Lower leg skin (tissue), 4 donors: ENCODE measurements at regions not wholly inside any gene's neighbourhood (a gene's known extent, or its start where the extent isn't known, plus 50 kb on each side); places are given as distances from the start of the nearest gene placed in this dataset.
"Not testable (repeated sequence)": the region's sequence is repeated elsewhere in the genome, so short reads cannot be mapped to it uniquely, and the experiment has no call there.

Source experiments
- DNase-seq, 2 donors: peaks; one replicate each; pipeline ENCODE4 v3.0.0-alpha.2; 2019; ENCODE audit warnings: low spot score in 2 of 2
- H3K4me3 ChIP-seq: fragments of 200-600 bp; sonication (generic); 2 replicates; pipeline ENCODE4 v1.5.1; 2017; ENCODE audit warnings: mild to moderate bottlenecking, low read depth; ENCODE audit not compliant: poor library complexity, severe bottlenecking
- POLR2A ChIP-seq, 2 donors: fragments of 450-650 bp; IDR thresholded peaks; one replicate each; pipeline ENCODE4 v1.6.1; 2016 to 2017; ENCODE audit warnings: antibody characterized with exemption in 2 of 2, mild to moderate bottlenecking in 1 of 2, moderate library complexity in 1 of 2
- WGBS, 2 donors: methylation state at CpG; one replicate each; pipeline ENCODE4 v1.1.5; 2018; 5-methylcytosine and 5-hydroxymethylcytosine counted together
- intact Hi-C: fragments of 100-400 bp; cut with DNase I; formaldehyde crosslinking; loops from one replicate; pipeline ENCODE4 v1.15.0; 2023; ENCODE audit warnings: low total_unique reads
- TF ChIP-seq, protein P1 (sequence below), 3 donors: fragments of 450-650 bp; IDR thresholded peaks; one replicate each; pipeline ENCODE4 v1.5.1; 2016; ENCODE audit warnings: antibody characterized with exemption in 3 of 3, mild to moderate bottlenecking in 3 of 3, moderate library complexity in 2 of 3

DNA sequence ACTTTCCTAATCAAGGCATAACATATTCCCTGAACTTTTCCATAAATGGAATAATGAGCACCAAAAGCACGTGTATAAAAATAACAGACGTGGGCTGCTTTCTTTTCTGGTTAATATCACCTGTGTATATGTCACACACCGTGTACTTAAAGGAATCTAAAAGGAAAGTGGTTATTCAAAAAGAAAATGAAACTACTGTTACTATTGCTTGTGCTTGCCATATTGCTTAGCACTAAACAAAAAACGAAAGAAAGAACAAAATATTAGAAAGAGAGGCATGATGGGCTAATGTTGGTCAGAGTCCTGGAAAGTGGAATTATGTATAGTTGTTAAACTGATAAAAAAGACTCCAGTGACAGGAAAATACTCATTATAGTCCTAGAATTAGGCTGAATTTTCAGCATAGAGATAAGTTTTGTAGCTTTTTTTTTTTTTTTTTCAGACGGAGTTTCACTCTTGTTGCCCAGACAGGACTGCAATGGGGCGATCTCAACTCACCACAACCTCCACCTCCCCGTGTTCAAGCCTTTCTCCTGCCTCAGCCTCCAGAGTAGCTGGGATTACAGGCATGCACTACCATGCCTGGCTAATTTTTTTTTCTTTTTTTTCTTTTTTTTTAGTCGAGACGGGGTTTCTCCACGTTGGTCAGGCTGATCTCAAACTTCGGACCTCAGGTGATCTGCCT lies 123.2 kb downstream of the PABPC4L start:
- no peak overlapping the region for H3K4me3 ChIP-seq
- TF ChIP-seq, protein P1, sequence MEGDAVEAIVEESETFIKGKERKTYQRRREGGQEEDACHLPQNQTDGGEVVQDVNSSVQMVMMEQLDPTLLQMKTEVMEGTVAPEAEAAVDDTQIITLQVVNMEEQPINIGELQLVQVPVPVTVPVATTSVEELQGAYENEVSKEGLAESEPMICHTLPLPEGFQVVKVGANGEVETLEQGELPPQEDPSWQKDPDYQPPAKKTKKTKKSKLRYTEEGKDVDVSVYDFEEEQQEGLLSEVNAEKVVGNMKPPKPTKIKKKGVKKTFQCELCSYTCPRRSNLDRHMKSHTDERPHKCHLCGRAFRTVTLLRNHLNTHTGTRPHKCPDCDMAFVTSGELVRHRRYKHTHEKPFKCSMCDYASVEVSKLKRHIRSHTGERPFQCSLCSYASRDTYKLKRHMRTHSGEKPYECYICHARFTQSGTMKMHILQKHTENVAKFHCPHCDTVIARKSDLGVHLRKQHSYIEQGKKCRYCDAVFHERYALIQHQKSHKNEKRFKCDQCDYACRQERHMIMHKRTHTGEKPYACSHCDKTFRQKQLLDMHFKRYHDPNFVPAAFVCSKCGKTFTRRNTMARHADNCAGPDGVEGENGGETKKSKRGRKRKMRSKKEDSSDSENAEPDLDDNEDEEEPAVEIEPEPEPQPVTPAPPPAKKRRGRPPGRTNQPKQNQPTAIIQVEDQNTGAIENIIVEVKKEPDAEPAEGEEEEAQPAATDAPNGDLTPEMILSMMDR (IDR thresholded peaks at IDR 0.05), result no peak
- TF ChIP-seq POLR2A (IDR thresholded peaks at IDR 0.05), result no peak
- DNase-seq, result no peak
- WGBS, 2 donors, result 86 to 88% methylated on average over 11 of the region's 11 CpGs
- intact Hi-C loops, result no loop called here

DNA sequence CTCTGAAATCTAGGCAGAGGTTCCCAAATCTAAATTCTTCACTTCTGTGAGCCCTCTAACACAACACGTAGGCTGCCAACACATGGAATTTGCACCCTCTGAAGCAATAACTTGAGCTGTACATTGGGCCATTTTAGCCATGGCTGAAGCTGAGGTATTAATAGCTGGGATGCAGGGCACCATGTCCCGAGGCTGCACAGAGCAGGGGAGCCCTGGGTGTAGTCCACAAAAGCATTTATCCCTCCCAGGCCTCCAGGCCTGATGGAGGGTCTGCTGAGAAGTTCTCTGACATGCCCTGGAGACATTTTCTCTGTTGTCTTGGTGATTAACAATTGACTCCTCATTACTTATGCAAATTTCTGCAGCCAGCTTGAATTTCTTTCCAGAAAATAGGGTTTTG lies 127.9 kb downstream of the PABPC4L start:
- no peak for DNase-seq

DNA sequence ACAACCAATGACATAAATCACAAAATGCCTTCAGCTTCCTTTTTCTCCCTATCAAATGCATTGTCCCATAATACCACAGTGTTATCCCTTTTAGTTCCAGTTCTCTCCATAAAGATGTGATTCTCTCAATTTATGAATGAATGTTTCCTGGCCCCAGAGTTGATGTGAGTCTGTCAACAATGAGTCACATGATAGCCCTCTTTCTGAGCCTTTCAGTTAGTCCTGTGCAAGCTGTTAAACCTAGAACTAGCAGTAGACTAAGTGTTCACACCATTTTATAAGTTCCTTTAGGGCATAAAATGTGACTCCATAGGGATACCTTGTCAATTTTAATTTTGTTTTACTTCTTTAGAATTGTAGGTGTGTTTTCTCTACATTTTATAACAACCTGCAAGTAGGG lies 129.5 kb downstream of the PABPC4L start:
- intact Hi-C loops, result no loop called here
- DNase-seq, result no peak
- TF ChIP-seq, protein P1 (IDR thresholded peaks at IDR 0.05), result no peak
- no peak for TF ChIP-seq POLR2A (IDR thresholded peaks at IDR 0.05)
- no peak overlapping the region for H3K4me3 ChIP-seq

More for the DNA sequence above, 127.9 kb downstream of the PABPC4L start:
- 73 to 77% methylated on average over 2 of the region's 2 CpGs for WGBS, 2 donors
- TF ChIP-seq, protein P1 (IDR thresholded peaks at IDR 0.05), result no peak
- no peak for TF ChIP-seq POLR2A (IDR thresholded peaks at IDR 0.05)
- no peak overlapping the region for H3K4me3 ChIP-seq
- intact Hi-C loops, result no loop called here

DNA sequence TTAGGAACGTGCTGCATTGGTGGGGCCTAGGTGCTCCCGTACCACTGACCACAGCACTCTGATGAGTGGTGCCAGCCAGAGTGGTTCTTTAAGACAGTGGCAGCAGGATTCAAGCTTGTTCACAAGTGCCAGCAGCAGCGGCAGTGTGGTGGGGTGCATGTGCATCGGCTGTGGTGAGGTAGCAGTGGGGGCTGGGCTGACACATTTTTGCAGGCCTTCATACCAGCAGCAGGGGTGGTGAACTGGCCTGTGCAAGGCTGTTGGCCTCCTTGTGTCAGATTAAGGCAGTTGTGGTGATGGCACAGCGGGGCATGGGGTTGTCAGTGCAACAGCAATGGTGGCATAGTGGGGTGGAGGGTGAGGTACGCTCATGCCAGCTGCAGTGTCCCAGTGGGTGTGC lies 131.4 kb downstream of the PABPC4L start:
- intact Hi-C loops, result no loop called here
- no peak for DNase-seq
- TF ChIP-seq, protein P1 (IDR thresholded peaks at IDR 0.05), result no peak
- no peak for TF ChIP-seq POLR2A (IDR thresholded peaks at IDR 0.05)
- 95 to 97% methylated on average over 6 of the region's 6 CpGs for WGBS, 2 donors
- no peak overlapping the region for H3K4me3 ChIP-seq

DNA sequence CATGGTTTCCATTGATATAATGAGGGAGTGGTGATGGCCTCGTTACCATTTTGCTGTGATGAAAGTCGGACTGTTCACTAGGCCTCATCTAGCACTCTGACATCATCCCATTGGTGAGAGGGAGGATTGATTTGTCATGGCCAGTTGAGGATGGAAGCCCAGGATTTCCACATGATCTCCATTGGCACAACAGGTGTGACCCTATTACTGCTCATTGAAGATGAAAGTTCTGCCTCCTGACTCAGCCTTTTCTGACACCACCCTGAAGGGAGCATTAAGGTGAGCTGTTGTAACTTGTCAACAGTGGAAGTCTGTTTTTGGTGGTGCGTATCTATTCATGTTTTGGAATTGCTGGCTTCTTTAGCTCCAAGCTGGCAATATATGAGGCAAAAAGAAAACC lies 144.2 kb downstream of the PABPC4L start:
- intact Hi-C loops, result no loop called here
- no peak for DNase-seq
- TF ChIP-seq POLR2A (IDR thresholded peaks at IDR 0.05), result no peak
- TF ChIP-seq, protein P1 (IDR thresholded peaks at IDR 0.05), result no peak
- 81% methylated on average over 3 of the region's 3 CpGs for WGBS, 2 donors
- no peak overlapping the region for H3K4me3 ChIP-seq

DNA sequence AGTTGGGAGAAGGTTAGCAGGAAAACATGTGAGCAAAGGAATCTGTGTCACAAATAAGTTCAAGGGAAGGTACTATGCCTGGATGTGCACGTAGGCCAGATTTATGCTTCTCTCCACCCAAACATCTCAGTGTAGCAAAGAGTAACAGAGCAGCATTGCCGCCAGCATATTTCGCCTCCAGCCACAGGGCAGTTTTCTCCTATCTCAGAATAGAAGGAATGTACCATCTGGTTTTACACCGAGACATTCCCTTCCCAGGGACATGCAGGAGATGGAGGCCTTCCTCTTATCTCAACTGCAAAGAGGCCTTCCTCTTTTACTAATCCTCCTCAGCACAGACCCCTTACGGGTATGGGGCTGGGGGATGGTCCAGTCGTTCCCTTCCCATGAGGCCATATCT lies 155.4 kb downstream of the PABPC4L start:
- WGBS, 2 donors, result 90 to 91% methylated on average over 6 of the region's 6 CpGs
- H3K4me3 ChIP-seq, DNase-seq, intact Hi-C loops: not testable (repeated sequence)
